ENCODE measurements at regions not wholly inside any gene's neighbourhood (a gene's known extent, or its start where the extent isn't known, plus 50 kb on each side); places are given as distances from the start of the nearest gene placed in this dataset.

DNA sequence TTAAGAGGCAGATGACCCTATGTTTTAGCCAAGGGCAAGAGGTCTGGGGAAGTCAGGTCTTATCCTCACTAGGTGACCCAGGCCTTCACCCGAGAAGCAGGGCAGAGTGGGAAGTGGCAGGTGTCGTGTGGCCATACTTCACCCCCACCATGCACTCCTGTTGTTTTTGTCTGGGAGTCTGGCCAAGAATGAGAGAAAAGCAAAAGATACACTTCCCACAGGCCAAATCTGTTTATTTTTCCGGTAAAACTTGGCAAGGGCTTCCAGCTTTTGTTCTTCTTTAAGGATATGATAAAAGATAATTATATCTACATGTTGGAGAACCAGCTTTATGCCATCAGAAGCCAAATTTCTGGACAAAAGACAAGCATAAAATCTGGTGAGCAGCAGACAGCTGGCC, 137.4 kb upstream of the CDC14C start:
- TF ChIP-seq SUZ12 (IDR thresholded peaks at IDR 0.05; ENCODE audit: extremely low read depth, insufficient read depth, insufficient read length) (no peak), ZNF274 (IDR thresholded peaks at IDR 0.05; ENCODE audit: low read depth, low read length) (no peak), YY1 (IDR thresholded peaks at IDR 0.05; ENCODE audit: insufficient read depth, insufficient read length) (no peak)

Measured in NT2/D1 (cell line).